Panc1 (cell line): ENCODE measurements at regions not wholly inside any gene's neighbourhood (a gene's known extent, or its start where the extent isn't known, plus 50 kb on each side); places are given as distances from the start of the nearest gene placed in this dataset.

Experiments
- ATAC-seq: fragments of 200-7000 bp; cut with Tn5 transposase; 2 replicates; pipeline ENCODE4 v1.9.1; 2020; ENCODE audit warnings: mild to moderate bottlenecking, moderate library complexity
- BruUV-seq: library from RNA; stranded (reverse); fragments of 400-500 nt; replicated peaks from 2 replicates; lab custom pipeline; 2021; lab: Mats Ljungman, UMichigan
- CTCF ChIA-PET: fragments of 300-600 bp; sonication (Branson Sonifier 250); formaldehyde crosslinking; loops from one replicate; lab custom pipeline; 2022; ENCODE audit warnings: antibody characterized with exemption; lab: Charles Lee
- POLR2A ChIA-PET: fragments of 300-600 bp; sonication (Branson Sonifier 250); formaldehyde crosslinking; loops from one replicate; lab custom pipeline; 2022; ENCODE audit warnings: antibody characterized with exemption; lab: Charles Lee
- DNase-seq: peaks from one replicate; pipeline ENCODE4 v3.0.0-alpha.2; 2010; ENCODE audit warnings: low read depth, low spot score
- H3K27ac ChIP-seq: 2 replicates; pipeline ENCODE4 v1.5.1; 2011; ENCODE audit warnings: mild to moderate bottlenecking, low read length, inconsistent platforms
- H3K27me3 ChIP-seq: fragments of 200-500 bp; sonication (Bioruptor generic); 2 replicates; pipeline ENCODE4 v1.6.0; 2014; ENCODE audit warnings: low read length, inconsistent platforms; ENCODE audit not compliant: control insufficient read depth, insufficient read depth
- H3K36me3 ChIP-seq: fragments of 200-500 bp; sonication (Bioruptor generic); 2 replicates; pipeline ENCODE4 v1.5.1; 2014; ENCODE audit warnings: inconsistent platforms, mild to moderate bottlenecking, low read length, moderate library complexity; ENCODE audit not compliant: control insufficient read depth, insufficient read depth
- H3K4me1 ChIP-seq: 2 replicates; pipeline ENCODE4 v1.5.1; 2011; ENCODE audit warnings: inconsistent platforms, mild to moderate bottlenecking, low read length, moderate library complexity; ENCODE audit not compliant: control insufficient read depth, insufficient read depth
- H3K4me3 ChIP-seq, 2 experiments: 2 replicates each; pipeline ENCODE4 v1.5.1; 2011 to 2012; ENCODE audit warnings: low read depth in 2 of 2, low read length in 2 of 2, mild to moderate bottlenecking in 2 of 2, inconsistent platforms in 1 of 2, moderate library complexity in 1 of 2
- H3K9me3 ChIP-seq: fragments of 200-500 bp; sonication (Bioruptor generic); 2 replicates; pipeline ENCODE4 v1.5.1; 2014; ENCODE audit warnings: low read depth, mild to moderate bottlenecking, inconsistent platforms, low read length, moderate library complexity; ENCODE audit not compliant: control insufficient read depth, insufficient read depth
- POLR2AphosphoS5 ChIP-seq: IDR thresholded peaks from 2 replicates; pipeline ENCODE4 v1.6.1; 2012; ENCODE audit warnings: mild to moderate bottlenecking, low read depth, low read length, moderate library complexity
- SIN3A ChIP-seq: IDR thresholded peaks from 2 replicates; pipeline ENCODE4 v1.6.1; 2012; ENCODE audit warnings: low read depth, mild to moderate bottlenecking, low read length, moderate library complexity, borderline replicate concordance; ENCODE audit not compliant: insufficient read depth
- TCF7L2 ChIP-seq: IDR thresholded peaks from 2 replicates; pipeline ENCODE4 v1.6.1; 2011; ENCODE audit warnings: mild to moderate bottlenecking, low read depth, low read length, inconsistent platforms
- in situ Hi-C: cut with HindIII; loops from 2 replicates; pipeline ENCODE4 v1.10.0; 2016; ENCODE audit warnings: low sequenced_read_pairs, low pct_unique_long_range_greater_than_20kb
- intact Hi-C: fragments of 100-400 bp; cut with micrococcal nuclease; formaldehyde crosslinking; loops from one replicate; pipeline ENCODE4 v1.10.0; 2022; ENCODE audit not compliant: unreplicated experiment
- TF ChIP-seq, protein P1 (sequence below): fragments of 450-650 bp; IDR thresholded peaks from 2 replicates; pipeline ENCODE4 v1.5.1; 2017; ENCODE audit warnings: mild to moderate bottlenecking
- TF ChIP-seq, protein P2 (sequence below), 2 experiments: IDR thresholded peaks; 2 replicates each; pipeline ENCODE4 v1.6.1; 2011 to 2012; ENCODE audit warnings: low read depth in 2 of 2, control low read depth in 1 of 2, low read length in 1 of 2, mild to moderate bottlenecking in 1 of 2, moderate library complexity in 1 of 2; ENCODE audit not compliant: insufficient read depth in 1 of 2

DNA sequence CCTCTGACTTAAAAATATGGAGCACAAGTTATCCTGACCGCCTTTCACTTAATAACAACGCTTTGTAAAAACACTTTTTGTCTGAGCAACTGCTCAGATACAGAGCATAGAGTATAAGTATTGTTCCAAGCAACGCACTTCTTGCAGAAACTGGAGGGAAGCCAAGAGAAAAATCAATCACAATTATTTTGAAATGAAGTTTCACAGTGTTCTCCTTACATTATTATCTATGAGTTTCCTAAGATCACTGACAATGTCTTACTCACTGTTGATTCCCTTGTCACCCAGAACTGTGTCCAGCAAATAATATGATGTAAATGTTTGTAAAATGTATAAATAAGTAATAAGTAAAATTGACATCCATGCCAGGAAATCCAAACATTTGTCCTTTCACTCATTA, 184.6 kb upstream of the GPR149 start:
- intact Hi-C loops (no loop called here), in situ Hi-C loops (no loop called here)
- no peaks in the 10 kb centered on the region for H3K9me3 ChIP-seq
- ATAC-seq (no peak), DNase-seq (no peak)
- H3K4me3 ChIP-seq: no peak overlapping the region
- H3K36me3 ChIP-seq: no peaks in the 10 kb centered on the region
- H3K4me1 ChIP-seq: no peaks in the 10 kb centered on the region
- H3K27me3 ChIP-seq: no peaks in the 10 kb centered on the region
- BruUV-seq: no TSS peak
- no peak for TF ChIP-seq POLR2AphosphoS5
- TF ChIP-seq, protein P1, sequence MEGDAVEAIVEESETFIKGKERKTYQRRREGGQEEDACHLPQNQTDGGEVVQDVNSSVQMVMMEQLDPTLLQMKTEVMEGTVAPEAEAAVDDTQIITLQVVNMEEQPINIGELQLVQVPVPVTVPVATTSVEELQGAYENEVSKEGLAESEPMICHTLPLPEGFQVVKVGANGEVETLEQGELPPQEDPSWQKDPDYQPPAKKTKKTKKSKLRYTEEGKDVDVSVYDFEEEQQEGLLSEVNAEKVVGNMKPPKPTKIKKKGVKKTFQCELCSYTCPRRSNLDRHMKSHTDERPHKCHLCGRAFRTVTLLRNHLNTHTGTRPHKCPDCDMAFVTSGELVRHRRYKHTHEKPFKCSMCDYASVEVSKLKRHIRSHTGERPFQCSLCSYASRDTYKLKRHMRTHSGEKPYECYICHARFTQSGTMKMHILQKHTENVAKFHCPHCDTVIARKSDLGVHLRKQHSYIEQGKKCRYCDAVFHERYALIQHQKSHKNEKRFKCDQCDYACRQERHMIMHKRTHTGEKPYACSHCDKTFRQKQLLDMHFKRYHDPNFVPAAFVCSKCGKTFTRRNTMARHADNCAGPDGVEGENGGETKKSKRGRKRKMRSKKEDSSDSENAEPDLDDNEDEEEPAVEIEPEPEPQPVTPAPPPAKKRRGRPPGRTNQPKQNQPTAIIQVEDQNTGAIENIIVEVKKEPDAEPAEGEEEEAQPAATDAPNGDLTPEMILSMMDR: no peak
- no peak for TF ChIP-seq TCF7L2
- TF ChIP-seq SIN3A: no peak
- TF ChIP-seq, protein P2, sequence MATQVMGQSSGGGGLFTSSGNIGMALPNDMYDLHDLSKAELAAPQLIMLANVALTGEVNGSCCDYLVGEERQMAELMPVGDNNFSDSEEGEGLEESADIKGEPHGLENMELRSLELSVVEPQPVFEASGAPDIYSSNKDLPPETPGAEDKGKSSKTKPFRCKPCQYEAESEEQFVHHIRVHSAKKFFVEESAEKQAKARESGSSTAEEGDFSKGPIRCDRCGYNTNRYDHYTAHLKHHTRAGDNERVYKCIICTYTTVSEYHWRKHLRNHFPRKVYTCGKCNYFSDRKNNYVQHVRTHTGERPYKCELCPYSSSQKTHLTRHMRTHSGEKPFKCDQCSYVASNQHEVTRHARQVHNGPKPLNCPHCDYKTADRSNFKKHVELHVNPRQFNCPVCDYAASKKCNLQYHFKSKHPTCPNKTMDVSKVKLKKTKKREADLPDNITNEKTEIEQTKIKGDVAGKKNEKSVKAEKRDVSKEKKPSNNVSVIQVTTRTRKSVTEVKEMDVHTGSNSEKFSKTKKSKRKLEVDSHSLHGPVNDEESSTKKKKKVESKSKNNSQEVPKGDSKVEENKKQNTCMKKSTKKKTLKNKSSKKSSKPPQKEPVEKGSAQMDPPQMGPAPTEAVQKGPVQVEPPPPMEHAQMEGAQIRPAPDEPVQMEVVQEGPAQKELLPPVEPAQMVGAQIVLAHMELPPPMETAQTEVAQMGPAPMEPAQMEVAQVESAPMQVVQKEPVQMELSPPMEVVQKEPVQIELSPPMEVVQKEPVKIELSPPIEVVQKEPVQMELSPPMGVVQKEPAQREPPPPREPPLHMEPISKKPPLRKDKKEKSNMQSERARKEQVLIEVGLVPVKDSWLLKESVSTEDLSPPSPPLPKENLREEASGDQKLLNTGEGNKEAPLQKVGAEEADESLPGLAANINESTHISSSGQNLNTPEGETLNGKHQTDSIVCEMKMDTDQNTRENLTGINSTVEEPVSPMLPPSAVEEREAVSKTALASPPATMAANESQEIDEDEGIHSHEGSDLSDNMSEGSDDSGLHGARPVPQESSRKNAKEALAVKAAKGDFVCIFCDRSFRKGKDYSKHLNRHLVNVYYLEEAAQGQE (IDR thresholded peaks at IDR 0.05; ENCODE audit: insufficient read depth in 1 of 2, low read depth in 2 of 2, low read length in 1 of 2): no peak
- H3K27ac ChIP-seq: no peak overlapping the region
- POLR2A ChIA-PET: no interaction called here
- CTCF ChIA-PET: no interaction called here

DNA sequence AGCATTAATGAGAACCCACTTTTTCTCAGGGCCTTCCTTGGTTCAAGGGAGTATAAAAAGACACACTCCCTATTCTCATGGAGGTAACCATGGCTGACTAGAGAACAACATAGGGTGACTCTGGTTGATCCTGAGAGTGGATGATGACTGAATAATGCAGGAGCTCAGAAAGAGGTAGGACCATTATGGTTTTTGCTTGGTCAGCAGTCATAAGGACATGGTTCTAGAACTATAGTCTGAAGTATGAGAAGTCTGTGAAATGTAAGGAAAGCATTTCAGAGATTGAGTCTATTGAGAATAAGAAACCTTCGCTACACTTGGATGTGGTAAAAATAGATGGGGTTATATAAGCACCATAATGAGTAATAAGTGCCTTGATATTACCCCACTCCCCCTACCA, 184.1 kb upstream of the GPR149 start:
- BruUV-seq: no TSS peak
- CTCF ChIA-PET: no interaction called here
- no peak for DNase-seq

More for the DNA sequence above, 184.1 kb upstream of the GPR149 start:
- Histone ChIP-seq H3K27ac (no peak overlapping the region), H3K4me3 (no peak overlapping the region), H3K4me1 (no peaks in the 10 kb centered on the region), H3K36me3 (no peaks in the 10 kb centered on the region), H3K27me3 (no peaks in the 10 kb centered on the region), H3K9me3 (no peaks in the 10 kb centered on the region)
- TF ChIP-seq POLR2AphosphoS5 (no peak), SIN3A (no peak), TCF7L2 (no peak)
- TF ChIP-seq, protein P1: no peak
- TF ChIP-seq, protein P2 (IDR thresholded peaks at IDR 0.05; ENCODE audit: insufficient read depth in 1 of 2, low read depth in 2 of 2, low read length in 1 of 2): no peak
- intact Hi-C loops: no loop called here
- POLR2A ChIA-PET: no interaction called here
- in situ Hi-C loops: no loop called here
- ATAC-seq: no peak
